GM12878 (cell line): ENCODE measurements at regions not wholly inside any gene's neighbourhood (a gene's known extent, or its start where the extent isn't known, plus 50 kb on each side); places are given as distances from the start of the nearest gene placed in this dataset.

ENCODE experiments used
- CHD1 ChIP-seq: IDR thresholded peaks from 2 replicates; pipeline ENCODE4 v1.6.1; 2012; ENCODE audit warnings: low read depth, low read length, improper control_type of control experiment
- CTCF ChIP-seq, 3 experiments: IDR thresholded peaks in 2 of 3; conservative IDR thresholded peaks in 1 of 3; 2 replicates each; pipeline ENCODE4 v1.5.1; 2011; ENCODE audit warnings: low read depth in 3 of 3, low read length in 3 of 3, mild to moderate bottlenecking in 3 of 3, control low read depth in 2 of 3, moderate library complexity in 2 of 3, inconsistent platforms in 1 of 3, mixed read lengths in 1 of 3; ENCODE audit not compliant: control insufficient read depth in 2 of 3, insufficient read depth in 1 of 3; ENCODE audit errors: extremely low read depth in 1 of 3
- E2F4 ChIP-seq: IDR thresholded peaks from 2 replicates; pipeline ENCODE4 v1.6.1; 2012; ENCODE audit warnings: low read depth, low read length, improper control_type of control experiment
- EZH2 ChIP-seq: IDR thresholded peaks from 2 replicates; pipeline ENCODE4 v1.6.1; 2012; ENCODE audit warnings: low read depth, mild to moderate bottlenecking, control low read depth, inconsistent platforms, low read length, borderline replicate concordance; ENCODE audit not compliant: control insufficient read depth
- IRF3 ChIP-seq: fragments of 450-650 bp; IDR thresholded peaks from 2 replicates; pipeline ENCODE4 v1.6.1; 2014; ENCODE audit warnings: mild to moderate bottlenecking
- POLR2A ChIP-seq: IDR thresholded peaks from 2 replicates; pipeline ENCODE4 v1.6.1; 2011; ENCODE audit warnings: low read depth, mild to moderate bottlenecking, low read length
- RAD51 ChIP-seq: fragments of 450-650 bp; IDR thresholded peaks from 2 replicates; pipeline ENCODE4 v1.6.1; 2016; ENCODE audit warnings: moderate library complexity, mild to moderate bottlenecking, inconsistent platforms
- STAT3 ChIP-seq: IDR thresholded peaks from 2 replicates; pipeline ENCODE4 v1.6.1; 2011; ENCODE audit warnings: low read depth, low read length, improper control_type of control experiment
- TAF1 ChIP-seq: IDR thresholded peaks from 2 replicates; pipeline ENCODE4 v1.6.1; 2011; ENCODE audit warnings: mild to moderate bottlenecking, low read depth, low read length, borderline replicate concordance
- TCF7 ChIP-seq: IDR thresholded peaks from 2 replicates; pipeline ENCODE4 v1.6.1; 2014; ENCODE audit warnings: antibody characterized with exemption, borderline replicate concordance
- YBX1 ChIP-seq: fragments of 450-650 bp; IDR thresholded peaks from 2 replicates; pipeline ENCODE4 v1.6.1; 2016; ENCODE audit warnings: antibody characterized with exemption
- YY1 ChIP-seq: IDR thresholded peaks from 2 replicates; pipeline ENCODE4 v1.6.1; 2011; ENCODE audit warnings: low read depth, mild to moderate bottlenecking, low read length
- ZSCAN29 ChIP-seq: fragments of 450-650 bp; IDR thresholded peaks from 2 replicates; pipeline ENCODE4 v1.6.1; 2017; ENCODE audit warnings: mild to moderate bottlenecking, moderate library complexity

- TF ChIP-seq POLR2A (no peak), TAF1 (no peak), STAT3 (no peak), TCF7 (no peak), YY1 (no peak), EZH2 (no peak), IRF3 (no peak), E2F4 (no peak), CTCF (IDR thresholded peaks at IDR 0.05 in 2 of 3, conservative IDR thresholded peaks at IDR 0.05 in 1 of 3; ENCODE audit: control insufficient read depth in 2 of 3, extremely low read depth in 1 of 3, insufficient read depth in 1 of 3, low read depth in 3 of 3, low read length in 3 of 3) (no peak), ZSCAN29 (no peak), CHD1 (no peak), YBX1 (no peak), RAD51 (no peak)
Observed at GRCh38 chr3:68234076-68234780, 579.8 kb upstream of the SUCLG2 start.
